Glutamatergic neuron (in vitro differentiated cells): ENCODE measurements at regions not wholly inside any gene's neighbourhood (a gene's known extent, or its start where the extent isn't known, plus 50 kb on each side); places are given as distances from the start of the nearest gene placed in this dataset.

Experiments
- DNase-seq: peaks from one replicate; pipeline ENCODE4 v3.0.0; 2022
- H3K27ac Mint-ChIP-seq: one replicate; pipeline ENCODE4 v1.8.0; 2020; ENCODE audit warnings: mild to moderate bottlenecking, mixed read lengths, inconsistent platforms; ENCODE audit not compliant: unreplicated experiment
- H3K27me3 Mint-ChIP-seq: one replicate; pipeline ENCODE4 v1.8.0; 2020; ENCODE audit warnings: mild to moderate bottlenecking, moderate library complexity, mixed read lengths, inconsistent platforms; ENCODE audit not compliant: unreplicated experiment
- H3K36me3 Mint-ChIP-seq: one replicate; pipeline ENCODE4 v1.8.0; 2020; ENCODE audit warnings: mild to moderate bottlenecking, mixed read lengths, inconsistent platforms; ENCODE audit not compliant: unreplicated experiment
- H3K4me1 Mint-ChIP-seq: one replicate; pipeline ENCODE4 v1.8.0; 2020; ENCODE audit warnings: mild to moderate bottlenecking, low read depth, mixed read lengths, inconsistent platforms; ENCODE audit not compliant: unreplicated experiment
- H3K4me3 Mint-ChIP-seq: one replicate; pipeline ENCODE4 v1.8.0; 2020; ENCODE audit warnings: mild to moderate bottlenecking, mixed read lengths, inconsistent platforms; ENCODE audit not compliant: unreplicated experiment
- H3K9me3 Mint-ChIP-seq: one replicate; pipeline ENCODE4 v1.8.0; 2020; ENCODE audit warnings: mild to moderate bottlenecking, moderate library complexity, mixed read lengths, inconsistent platforms; ENCODE audit not compliant: unreplicated experiment
- TF ChIP-seq, protein P1 (sequence below): fragments of 200-600 bp; sonication (generic); IDR thresholded peaks from one replicate; pipeline ENCODE4 v1.5.0; 2021; ENCODE audit not compliant: partially characterized antibody, unreplicated experiment

GRCh38 chr3:157841029-157841428, 265.2 kb downstream of the SHOX2 start:
- no peaks in the 10 kb centered on the region for H3K36me3 Mint-ChIP-seq
- no peak overlapping the region for H3K4me3 Mint-ChIP-seq
- H3K27me3 Mint-ChIP-seq: peaks cover 2% of the 10 kb centered on the region
- H3K27ac Mint-ChIP-seq: no peak overlapping the region
- DNase-seq: no peak
- H3K4me1 Mint-ChIP-seq: peaks cover 6% of the 10 kb centered on the region
- TF ChIP-seq, protein P1, sequence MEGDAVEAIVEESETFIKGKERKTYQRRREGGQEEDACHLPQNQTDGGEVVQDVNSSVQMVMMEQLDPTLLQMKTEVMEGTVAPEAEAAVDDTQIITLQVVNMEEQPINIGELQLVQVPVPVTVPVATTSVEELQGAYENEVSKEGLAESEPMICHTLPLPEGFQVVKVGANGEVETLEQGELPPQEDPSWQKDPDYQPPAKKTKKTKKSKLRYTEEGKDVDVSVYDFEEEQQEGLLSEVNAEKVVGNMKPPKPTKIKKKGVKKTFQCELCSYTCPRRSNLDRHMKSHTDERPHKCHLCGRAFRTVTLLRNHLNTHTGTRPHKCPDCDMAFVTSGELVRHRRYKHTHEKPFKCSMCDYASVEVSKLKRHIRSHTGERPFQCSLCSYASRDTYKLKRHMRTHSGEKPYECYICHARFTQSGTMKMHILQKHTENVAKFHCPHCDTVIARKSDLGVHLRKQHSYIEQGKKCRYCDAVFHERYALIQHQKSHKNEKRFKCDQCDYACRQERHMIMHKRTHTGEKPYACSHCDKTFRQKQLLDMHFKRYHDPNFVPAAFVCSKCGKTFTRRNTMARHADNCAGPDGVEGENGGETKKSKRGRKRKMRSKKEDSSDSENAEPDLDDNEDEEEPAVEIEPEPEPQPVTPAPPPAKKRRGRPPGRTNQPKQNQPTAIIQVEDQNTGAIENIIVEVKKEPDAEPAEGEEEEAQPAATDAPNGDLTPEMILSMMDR: no peak
- H3K9me3 Mint-ChIP-seq: no peaks in the 10 kb centered on the region

DNA sequence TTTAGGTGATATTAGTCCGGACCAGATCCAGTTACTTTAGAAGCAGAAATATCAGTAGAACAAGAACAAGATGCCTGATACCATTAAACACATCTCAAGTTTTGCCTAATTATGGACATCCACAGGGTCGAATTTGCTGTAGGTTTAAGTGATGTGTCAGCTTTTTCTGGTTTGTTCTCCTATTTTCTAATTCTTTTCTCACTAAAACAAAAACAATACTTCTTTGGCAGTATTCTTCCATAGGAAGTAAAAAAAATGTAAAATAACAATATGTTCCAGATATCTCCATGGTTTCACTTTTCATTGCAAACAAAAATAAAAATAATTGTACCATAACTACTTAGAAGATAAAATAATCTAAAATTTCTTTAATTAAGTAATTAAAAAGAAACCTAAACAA, 265.7 kb downstream of the SHOX2 start:
- no peak for DNase-seq
- H3K9me3 Mint-ChIP-seq: no peaks in the 10 kb centered on the region
- TF ChIP-seq, protein P1: no peak
- H3K4me1 Mint-ChIP-seq: peaks cover 6% of the 10 kb centered on the region
- H3K27me3 Mint-ChIP-seq: peaks cover 2% of the 10 kb centered on the region
- H3K4me3 Mint-ChIP-seq: no peak overlapping the region
- H3K36me3 Mint-ChIP-seq: no peaks in the 10 kb centered on the region
- no peak overlapping the region for H3K27ac Mint-ChIP-seq

DNA sequence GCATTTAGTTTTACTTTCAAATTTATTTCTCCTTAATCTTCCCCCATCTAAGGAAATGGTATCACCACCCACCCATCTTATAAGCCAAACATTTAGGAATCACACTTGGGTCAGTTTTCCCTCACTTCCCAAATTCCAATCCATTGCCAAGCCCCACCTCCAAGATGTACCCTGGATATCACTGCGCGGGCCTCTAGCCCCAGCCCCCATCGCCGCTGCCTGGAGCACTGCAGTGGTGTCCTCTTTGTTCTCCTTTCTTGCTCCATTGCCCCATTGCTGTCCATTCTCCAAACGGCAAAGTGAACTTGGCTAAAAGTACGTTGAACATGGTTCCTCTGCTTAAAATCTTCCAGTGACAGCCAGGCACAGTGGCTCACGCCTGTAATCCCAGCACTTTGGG, 267.8 kb downstream of the SHOX2 start:
- H3K27ac Mint-ChIP-seq: no peak overlapping the region
- no peaks in the 10 kb centered on the region for H3K9me3 Mint-ChIP-seq
- TF ChIP-seq, protein P1: no peak
- peaks cover 2% of the 10 kb centered on the region for H3K4me1 Mint-ChIP-seq
- no peak for DNase-seq
- H3K27me3 Mint-ChIP-seq: peaks cover 2% of the 10 kb centered on the region
- H3K4me3 Mint-ChIP-seq: no peak overlapping the region
- no peaks in the 10 kb centered on the region for H3K36me3 Mint-ChIP-seq

DNA sequence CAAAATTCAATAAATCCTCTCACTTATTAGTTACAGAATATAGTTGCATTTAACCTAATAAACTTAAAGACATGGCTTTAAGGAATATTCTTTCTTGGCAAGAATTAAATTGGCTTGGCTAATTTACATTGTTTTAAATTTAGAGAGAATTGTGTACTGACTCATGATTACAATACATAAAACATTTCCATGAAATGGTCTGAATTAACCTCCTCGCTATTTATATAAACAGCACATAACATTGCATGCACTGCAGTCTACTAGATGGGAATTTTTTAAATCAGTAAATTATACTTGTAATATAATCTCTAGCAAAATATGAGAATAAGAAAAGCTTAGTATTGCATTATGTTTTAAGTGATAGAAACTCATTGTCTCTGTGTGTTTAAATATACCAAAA, 268.9 kb downstream of the SHOX2 start:
- Mint-ChIP-seq H3K27ac (no peak overlapping the region), H3K27me3 (peaks cover 2% of the 10 kb centered on the region), H3K4me3 (no peak overlapping the region), H3K9me3 (no peaks in the 10 kb centered on the region), H3K4me1 (no peaks in the 10 kb centered on the region), H3K36me3 (no peaks in the 10 kb centered on the region)
- no peak for DNase-seq
- TF ChIP-seq, protein P1: no peak

DNA sequence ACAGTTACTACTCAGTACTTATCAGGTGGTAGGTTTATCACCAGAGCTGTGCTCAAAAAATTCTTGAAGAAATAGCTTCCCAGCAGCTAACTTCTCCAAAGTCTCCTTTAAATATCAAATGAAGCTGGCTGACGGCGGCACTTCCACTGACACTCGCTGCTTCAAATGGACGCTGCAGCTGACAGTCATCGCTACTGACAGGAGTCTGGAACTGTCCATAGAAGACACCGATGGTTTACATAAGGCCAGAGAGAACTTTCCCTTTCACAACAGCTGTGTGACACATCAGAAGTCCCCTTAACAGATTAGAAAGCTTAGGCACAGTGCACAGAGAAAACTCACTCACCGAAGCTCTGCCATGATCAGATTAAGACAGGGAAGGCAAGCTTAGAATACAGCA, 270.2 kb downstream of the SHOX2 start:
- DNase-seq: no peak
- H3K4me1 Mint-ChIP-seq: no peaks in the 10 kb centered on the region
- H3K9me3 Mint-ChIP-seq: no peaks in the 10 kb centered on the region
- no peaks in the 10 kb centered on the region for H3K36me3 Mint-ChIP-seq
- H3K27ac Mint-ChIP-seq: no peak overlapping the region
- H3K27me3 Mint-ChIP-seq: peaks cover 2% of the 10 kb centered on the region
- TF ChIP-seq, protein P1: no peak
- no peak overlapping the region for H3K4me3 Mint-ChIP-seq
